MCF 10A (cell line): ENCODE measurements at regions not wholly inside any gene's neighbourhood (a gene's known extent, or its start where the extent isn't known, plus 50 kb on each side); places are given as distances from the start of the nearest gene placed in this dataset.

ENCODE experiments used
- BruUV-seq: library from RNA; stranded (reverse); fragments of 400-500 nt; replicated peaks from 2 replicates; lab custom pipeline; 2021; lab: Mats Ljungman, UMichigan
- CTCF ChIA-PET: fragments of 300-600 bp; sonication (Branson Sonifier 250); formaldehyde crosslinking; extraction: SDS; loops from one replicate; lab custom pipeline; 2021; ENCODE audit warnings: antibody characterized with exemption, inconsistent platforms; lab: Yijun Ruan, JAX
- POLR2A ChIA-PET: fragments of 300-600, 350-650 bp; sonication (Branson Sonifier 250); formaldehyde crosslinking; extraction: SDS; loops from one replicate; lab custom pipeline; 2020; ENCODE audit warnings: antibody characterized with exemption, inconsistent platforms; lab: Yijun Ruan, JAX
- DNase-seq: peaks from one replicate; pipeline ENCODE4 v3.0.0-alpha.2; 2018; ENCODE audit not compliant: unreplicated experiment
- H3K27ac Mint-ChIP-seq: one replicate; pipeline ENCODE4 v1.8.0; 2022; ENCODE audit warnings: mild to moderate bottlenecking, low read depth, mixed read lengths; ENCODE audit not compliant: unreplicated experiment
- H3K27me3 Mint-ChIP-seq: one replicate; pipeline ENCODE4 v1.8.0; 2022; ENCODE audit warnings: mixed read lengths; ENCODE audit not compliant: insufficient read depth, unreplicated experiment
- H3K36me3 Mint-ChIP-seq: one replicate; pipeline ENCODE4 v1.8.0; 2022; ENCODE audit warnings: mild to moderate bottlenecking, moderate library complexity, mixed read lengths; ENCODE audit not compliant: insufficient read depth, unreplicated experiment
- H3K4me1 Mint-ChIP-seq: one replicate; pipeline ENCODE4 v1.8.0; 2022; ENCODE audit warnings: mixed read lengths; ENCODE audit not compliant: insufficient read depth, unreplicated experiment
- H3K4me3 Mint-ChIP-seq: one replicate; pipeline ENCODE4 v1.8.0; 2022; ENCODE audit warnings: mild to moderate bottlenecking, moderate library complexity, mixed read lengths; ENCODE audit not compliant: unreplicated experiment
- H3K9me3 Mint-ChIP-seq: one replicate; pipeline ENCODE4 v1.8.0; 2022; ENCODE audit warnings: mixed read lengths; ENCODE audit not compliant: unreplicated experiment
- intact Hi-C: fragments of 100-400 bp; cut with micrococcal nuclease; formaldehyde crosslinking; loops from 2 replicates; pipeline ENCODE4 v1.14.1; 2022
- TF ChIP-seq, protein P1 (sequence below): fragments of 200-600 bp; IDR thresholded peaks from one replicate; pipeline ENCODE4 v1.8.0; 2022; ENCODE audit warnings: antibody characterized with exemption, mild to moderate bottlenecking; ENCODE audit not compliant: unreplicated experiment

DNA sequence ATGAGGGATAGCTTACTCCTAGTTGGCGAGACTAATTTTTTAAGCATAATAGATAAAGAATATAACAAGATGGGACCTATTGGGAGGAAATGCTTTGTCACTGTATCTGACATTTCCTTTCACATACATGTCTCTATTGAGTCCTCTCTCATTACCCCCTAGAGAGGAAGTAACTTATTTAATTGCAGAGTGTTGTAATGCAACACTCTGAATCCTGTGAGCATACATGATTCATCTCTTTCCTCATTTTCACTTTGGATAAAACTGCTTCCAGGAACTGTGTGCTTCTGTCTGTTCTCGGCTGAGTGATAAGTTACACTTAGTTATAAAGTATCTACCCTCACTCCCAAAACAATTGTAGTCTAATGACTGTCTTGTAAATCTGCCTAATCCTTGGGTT, 266.1 kb upstream of the ANXA10 start:
- H3K27ac Mint-ChIP-seq, result no peak overlapping the region
- H3K4me3 Mint-ChIP-seq, result no peak overlapping the region
- intact Hi-C loops, result no loop called here
- no peaks in the 10 kb centered on the region for H3K36me3 Mint-ChIP-seq
- TF ChIP-seq, protein P1, sequence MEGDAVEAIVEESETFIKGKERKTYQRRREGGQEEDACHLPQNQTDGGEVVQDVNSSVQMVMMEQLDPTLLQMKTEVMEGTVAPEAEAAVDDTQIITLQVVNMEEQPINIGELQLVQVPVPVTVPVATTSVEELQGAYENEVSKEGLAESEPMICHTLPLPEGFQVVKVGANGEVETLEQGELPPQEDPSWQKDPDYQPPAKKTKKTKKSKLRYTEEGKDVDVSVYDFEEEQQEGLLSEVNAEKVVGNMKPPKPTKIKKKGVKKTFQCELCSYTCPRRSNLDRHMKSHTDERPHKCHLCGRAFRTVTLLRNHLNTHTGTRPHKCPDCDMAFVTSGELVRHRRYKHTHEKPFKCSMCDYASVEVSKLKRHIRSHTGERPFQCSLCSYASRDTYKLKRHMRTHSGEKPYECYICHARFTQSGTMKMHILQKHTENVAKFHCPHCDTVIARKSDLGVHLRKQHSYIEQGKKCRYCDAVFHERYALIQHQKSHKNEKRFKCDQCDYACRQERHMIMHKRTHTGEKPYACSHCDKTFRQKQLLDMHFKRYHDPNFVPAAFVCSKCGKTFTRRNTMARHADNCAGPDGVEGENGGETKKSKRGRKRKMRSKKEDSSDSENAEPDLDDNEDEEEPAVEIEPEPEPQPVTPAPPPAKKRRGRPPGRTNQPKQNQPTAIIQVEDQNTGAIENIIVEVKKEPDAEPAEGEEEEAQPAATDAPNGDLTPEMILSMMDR, result no peak
- ChIA-PET POLR2A (no interaction called here), CTCF (no interaction called here)
- BruUV-seq, result no TSS peak
- H3K9me3 Mint-ChIP-seq, result no peaks in the 10 kb centered on the region
- DNase-seq, result peak; percentile 42
- H3K27me3 Mint-ChIP-seq, result no peaks in the 10 kb centered on the region
- H3K4me1 Mint-ChIP-seq, result peaks cover 7% of the 10 kb centered on the region

DNA sequence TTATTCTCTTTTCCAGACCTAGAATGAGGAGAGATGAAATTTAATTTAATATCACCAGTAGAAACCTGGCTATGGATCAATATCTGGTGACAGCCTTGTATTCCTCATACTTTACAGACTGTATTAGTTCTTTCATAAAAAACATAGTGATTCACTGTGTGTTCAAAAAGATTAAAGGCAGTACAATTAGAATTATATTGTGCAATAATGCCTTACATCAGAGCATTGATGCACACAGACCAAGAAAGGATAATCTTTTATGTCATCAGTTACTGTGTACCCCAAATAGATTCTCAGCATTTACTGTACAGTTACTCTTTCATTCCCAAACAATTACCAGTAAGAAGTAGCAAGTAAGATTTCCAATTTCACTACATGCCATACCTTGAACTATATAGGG, 260.5 kb upstream of the ANXA10 start:
- TF ChIP-seq, protein P1, result no peak
- Mint-ChIP-seq H3K36me3 (no peaks in the 10 kb centered on the region), H3K4me1 (no peaks in the 10 kb centered on the region), H3K27ac (no peak overlapping the region), H3K4me3 (no peak overlapping the region), H3K27me3 (no peaks in the 10 kb centered on the region), H3K9me3 (no peaks in the 10 kb centered on the region)
- intact Hi-C loops, result no loop called here
- POLR2A ChIA-PET, result no interaction called here
- no TSS peak for BruUV-seq
- CTCF ChIA-PET, result no interaction called here
- DNase-seq, result no peak

DNA sequence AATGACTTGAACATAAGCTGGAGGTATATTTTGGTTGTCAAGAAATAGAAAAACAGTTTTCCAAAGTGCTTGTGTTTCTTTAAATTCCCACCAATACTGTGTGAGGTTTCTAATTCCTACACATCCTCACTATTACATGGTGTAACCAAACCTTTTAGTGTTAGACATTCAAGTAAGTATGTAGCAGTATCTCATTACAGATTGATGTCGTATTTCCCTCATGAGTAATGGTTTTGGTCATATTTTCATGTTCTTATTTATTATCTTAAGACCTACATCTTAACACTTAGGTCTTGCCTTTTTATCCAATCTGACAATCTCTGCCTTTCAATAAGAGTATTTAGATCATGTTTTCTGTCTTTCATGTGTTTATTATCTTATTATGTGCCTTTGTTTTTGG, 253.7 kb upstream of the ANXA10 start:
- intact Hi-C loops, result no loop called here

DNA sequence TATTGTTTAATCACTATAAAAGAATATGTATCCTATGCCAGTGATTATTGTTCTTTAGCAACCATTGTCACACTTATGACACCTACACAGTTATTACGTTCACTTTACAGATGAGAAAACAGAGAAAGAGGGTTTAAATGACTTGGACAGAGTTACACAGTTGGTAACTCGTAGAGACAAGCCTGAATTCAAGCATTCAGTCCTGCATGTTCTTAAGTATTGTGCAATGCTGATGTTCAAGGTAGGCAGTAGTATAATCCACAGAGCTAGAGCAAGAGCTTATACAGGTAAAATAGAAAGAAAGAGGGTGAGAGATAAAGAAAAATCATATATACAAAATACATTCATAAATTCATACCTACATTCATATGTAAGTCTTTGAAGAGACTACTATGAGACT, 249.8 kb upstream of the ANXA10 start:
- intact Hi-C loops, result no loop called here
- H3K4me3 Mint-ChIP-seq, result no peak overlapping the region
- peaks cover 9% of the 10 kb centered on the region for H3K9me3 Mint-ChIP-seq
- H3K27me3 Mint-ChIP-seq, result no peaks in the 10 kb centered on the region
- H3K4me1 Mint-ChIP-seq, result no peaks in the 10 kb centered on the region
- BruUV-seq, result no TSS peak
- DNase-seq, result no peak
- TF ChIP-seq, protein P1, result no peak
- CTCF ChIA-PET, result no interaction called here
- POLR2A ChIA-PET, result interaction anchor here (0.6 kb wide), 1 partner anchor 60 kb away, joined by 3 read pairs; no protein-coding TSS in a partner anchor
- no peak overlapping the region for H3K27ac Mint-ChIP-seq
- no peaks in the 10 kb centered on the region for H3K36me3 Mint-ChIP-seq

More for the DNA sequence above, 253.7 kb upstream of the ANXA10 start:
- Mint-ChIP-seq H3K27ac (no peak overlapping the region), H3K4me1 (no peaks in the 10 kb centered on the region), H3K36me3 (no peaks in the 10 kb centered on the region), H3K4me3 (no peak overlapping the region), H3K27me3 (no peaks in the 10 kb centered on the region), H3K9me3 (peaks cover 9% of the 10 kb centered on the region)
- ChIA-PET POLR2A (interaction anchor here (0.9 kb wide), 1 partner anchor 18 kb away, joined by 3 read pairs; no protein-coding TSS in a partner anchor), CTCF (no interaction called here)
- DNase-seq, result no peak
- no TSS peak for BruUV-seq
- TF ChIP-seq, protein P1, result no peak
